K562 (cell line): ENCODE measurements at regions not wholly inside any gene's neighbourhood (a gene's known extent, or its start where the extent isn't known, plus 50 kb on each side); places are given as distances from the start of the nearest gene placed in this dataset.

Source experiments
- ATAC-seq: fragments of 200-7000 bp; cut with Tn5 transposase; 3 replicates; pipeline ENCODE4 v1.9.1; 2020; ENCODE audit warnings: moderate library complexity
- BruUV-seq: library from RNA; stranded (reverse); fragments of 400-500 nt; replicated peaks from 2 replicates; lab custom pipeline; 2021; lab: Mats Ljungman, UMichigan
- CTCF ChIA-PET: fragments of 300-600 bp; formaldehyde crosslinking; extraction: SDS; loops from one replicate; lab custom pipeline; 2021; ENCODE audit warnings: low intra/inter-chr PET ratio; lab: Yijun Ruan, JAX
- POLR2A ChIA-PET: fragments of 300-600, 350-650 bp; sonication (Branson Sonifier 250); formaldehyde crosslinking; extraction: SDS; loops from one replicate; lab custom pipeline; 2021; ENCODE audit warnings: antibody characterized with exemption, inconsistent platforms; lab: Yijun Ruan, JAX
- DNase-seq, 4 experiments: peaks; one replicate each; pipeline versions ENCODE4 v3.0.0 to v3.0.0-alpha.2; 2011 to 2018; ENCODE audit warnings: low spot score in 3 of 4, mixed read lengths in 3 of 4; ENCODE audit errors: extremely low read depth in 1 of 4
- FAIRE-seq: peaks from 2 replicates; lab custom pipeline; 2011; peaks lifted over from hg19 to GRCh38; lab: Jason Lieb, UNC
- H2AFZ ChIP-seq: 2 replicates; pipeline ENCODE4 v1.6.0; 2011; ENCODE audit warnings: low read depth, low read length, control low read depth, inconsistent platforms
- H3K27ac ChIP-seq: fragments of 200-600 bp; 3 replicates; pipeline ENCODE4 v1.8.0; 2011; ENCODE audit warnings: low read depth, mild to moderate bottlenecking, control low read depth, inconsistent platforms, low read length, moderate library complexity, mixed read lengths; ENCODE audit errors: extremely low read depth
- H3K27me3 ChIP-seq, 2 experiments: fragments of 300-600 bp in 1 of 2; 2 replicates in 1 of 2; 3 replicates in 1 of 2; pipeline versions ENCODE4 v1.6.0 to v1.8.0; 2011; ENCODE audit warnings: inconsistent platforms in 2 of 2, low read length in 2 of 2, mild to moderate bottlenecking in 1 of 2, mixed read lengths in 1 of 2, moderate library complexity in 1 of 2; ENCODE audit not compliant: control insufficient read depth in 2 of 2, insufficient read depth in 2 of 2
- H3K36me3 ChIP-seq: fragments of 300-600 bp; 3 replicates; pipeline ENCODE4 v1.8.0; 2011; ENCODE audit warnings: mild to moderate bottlenecking, low read length, inconsistent platforms; ENCODE audit not compliant: control insufficient read depth, insufficient read depth
- H3K4me1 ChIP-seq, 2 experiments: fragments of 200-600 bp in 1 of 2; replicated peaks in 1 of 2; 2 replicates in 1 of 2; 3 replicates in 1 of 2; pipeline versions ENCODE4 v1.5.1 to v1.8.0; 2011; ENCODE audit warnings: inconsistent platforms in 2 of 2, low read length in 2 of 2, mild to moderate bottlenecking in 1 of 2, mixed read lengths in 1 of 2, moderate library complexity in 1 of 2; ENCODE audit not compliant: control insufficient read depth in 2 of 2, insufficient read depth in 2 of 2
- H3K4me2 ChIP-seq: 2 replicates; pipeline ENCODE4 v1.6.1; 2011; ENCODE audit warnings: low read length, control low read depth, inconsistent platforms, mixed read lengths; ENCODE audit not compliant: insufficient read depth
- H3K4me3 ChIP-seq: fragments of 200-600 bp; sonication (generic), shearing (Covaris generic); 2 replicates; pipeline ENCODE4 v1.5.1; 2016; ENCODE audit warnings: control low read depth, inconsistent platforms
- H3K79me2 ChIP-seq: fragments of 200-600 bp; 3 replicates; pipeline ENCODE4 v1.8.0; 2011; ENCODE audit warnings: low read length, inconsistent platforms; ENCODE audit not compliant: control insufficient read depth, insufficient read depth
- H3K9ac ChIP-seq, 2 experiments: 2 replicates each; pipeline versions ENCODE4 v1.6.0 to v1.6.1; 2011; ENCODE audit warnings: low read depth in 2 of 2, low read length in 2 of 2, control low read depth in 1 of 2, inconsistent platforms in 1 of 2, mild to moderate bottlenecking in 1 of 2, mixed read lengths in 1 of 2; ENCODE audit not compliant: insufficient read depth in 1 of 2
- H3K9me1 ChIP-seq: one replicate; pipeline ENCODE4 v1.6.0; 2011; ENCODE audit warnings: inconsistent platforms, mild to moderate bottlenecking, low read length, moderate library complexity; ENCODE audit not compliant: control insufficient read depth, insufficient read depth
- H3K9me3 ChIP-seq: replicated peaks from 2 replicates; pipeline ENCODE4 v1.5.1; 2011; ENCODE audit warnings: low read depth, low read length, inconsistent platforms; ENCODE audit not compliant: control insufficient read depth, insufficient read depth
- H4K20me1 ChIP-seq: replicated peaks from 2 replicates; pipeline ENCODE4 v1.6.1; 2011; ENCODE audit warnings: low read length, inconsistent platforms, mixed read lengths; ENCODE audit not compliant: control insufficient read depth, insufficient read depth
- CCNT2 ChIP-seq: IDR thresholded peaks from 2 replicates; pipeline ENCODE4 v1.6.1; 2011; ENCODE audit warnings: borderline replicate concordance, low read depth, mild to moderate bottlenecking, moderate library complexity, mixed read lengths, low read length; ENCODE audit not compliant: insufficient read length; ENCODE audit errors: extremely low read depth
- POU5F1 ChIP-seq: fragments of 150-350 bp; IDR thresholded peaks from 2 replicates; pipeline ENCODE4 v1.6.1; 2014; ENCODE audit warnings: borderline replicate concordance, low read length, low read depth, mild to moderate bottlenecking; ENCODE audit not compliant: partially characterized antibody
- RHOXF2B ChIP-seq: fragments of 250-450 bp; sonication (Bioruptor Pico); conservative IDR thresholded peaks from 2 replicates; pipeline ENCODE4 v1.5.1; 2021
- whole genome bisulfite sequencing: fragments of 100-300 bp; shearing (Covaris generic); methylation state at CpG from one replicate; pipeline ENCODE4 v1.1.6; 2016; ENCODE audit warnings: low coverage, mixed read lengths; ENCODE audit not compliant: insufficient coverage; ENCODE audit errors: missing lambda C conversion rate; 5-methylcytosine and 5-hydroxymethylcytosine counted together
- in situ Hi-C: fragments of 300-500 bp; cut with MboI; formaldehyde crosslinking; loops from 4 replicates; pipeline ENCODE4 v1.15.0; 2018; ENCODE audit warnings: inconsistent platforms, mixed read lengths
- intact Hi-C: fragments of 100-400 bp; cut with micrococcal nuclease; formaldehyde crosslinking; loops from 2 replicates; pipeline ENCODE4 v1.14.2; 2022
- TF ChIP-seq, protein P1 (sequence below): fragments of 450-650 bp; IDR thresholded peaks from 2 replicates; pipeline ENCODE4 v1.6.1; 2018; ENCODE audit not compliant: partially characterized antibody

DNA sequence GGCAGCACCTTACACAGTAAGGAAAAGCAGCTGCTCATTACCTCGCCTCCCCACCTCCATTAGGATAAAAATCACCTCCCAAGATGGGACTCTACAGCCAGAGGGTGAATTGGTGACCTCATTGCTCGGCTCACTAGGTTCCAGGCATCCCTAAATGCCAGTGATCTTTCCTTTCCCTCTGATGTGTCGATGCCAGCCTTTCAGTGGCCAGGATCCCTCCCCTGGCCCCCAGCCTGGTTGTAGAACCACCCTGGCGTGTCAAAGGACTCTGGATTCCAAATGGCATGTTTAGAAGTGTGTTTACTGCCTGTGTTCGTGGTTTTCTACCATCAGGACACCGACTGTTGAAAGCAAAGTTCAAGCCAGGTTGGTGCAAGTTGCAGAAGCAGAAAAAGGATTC, 72.1 kb upstream of the LYRM9 start:
- Histone ChIP-seq H3K4me2 (no peak overlapping the region), H3K4me1 (peaks cover 25 to 33% of the 10 kb centered on the region in 2 experiments), H3K9me1 (no peaks in the 10 kb centered on the region), H3K9ac (no peak overlapping the region; a peak in 1 of 4 replicates), H3K4me3 (no peak overlapping the region), H2AFZ (peak overlapping the region; percentile 37), H3K27me3 (no peaks in the 10 kb centered on the region), H3K79me2 (no peaks in the 10 kb centered on the region), H3K27ac (no peak overlapping the region), H3K9me3 (no peaks in the 10 kb centered on the region), H4K20me1 (no peaks in the 10 kb centered on the region), H3K36me3 (no peaks in the 10 kb centered on the region)
- ATAC-seq (no peak), FAIRE-seq (no peak), DNase-seq (no peak)
- WGBS = 63% methylated on average over 6 of the region's 6 CpGs
- in situ Hi-C loops = no loop called here
- ChIA-PET CTCF (no interaction called here), POLR2A (interaction anchor here (0.9 to 1.4 kb wide), 2 partner anchors 14 to 19 kb away, joined by 3 read pairs; no protein-coding TSS in a partner anchor)
- TF ChIP-seq CCNT2 (no peak), RHOXF2B (CRISPR knock-in tag) (no peak), POU5F1 (no peak)
- TF ChIP-seq, protein P1, sequence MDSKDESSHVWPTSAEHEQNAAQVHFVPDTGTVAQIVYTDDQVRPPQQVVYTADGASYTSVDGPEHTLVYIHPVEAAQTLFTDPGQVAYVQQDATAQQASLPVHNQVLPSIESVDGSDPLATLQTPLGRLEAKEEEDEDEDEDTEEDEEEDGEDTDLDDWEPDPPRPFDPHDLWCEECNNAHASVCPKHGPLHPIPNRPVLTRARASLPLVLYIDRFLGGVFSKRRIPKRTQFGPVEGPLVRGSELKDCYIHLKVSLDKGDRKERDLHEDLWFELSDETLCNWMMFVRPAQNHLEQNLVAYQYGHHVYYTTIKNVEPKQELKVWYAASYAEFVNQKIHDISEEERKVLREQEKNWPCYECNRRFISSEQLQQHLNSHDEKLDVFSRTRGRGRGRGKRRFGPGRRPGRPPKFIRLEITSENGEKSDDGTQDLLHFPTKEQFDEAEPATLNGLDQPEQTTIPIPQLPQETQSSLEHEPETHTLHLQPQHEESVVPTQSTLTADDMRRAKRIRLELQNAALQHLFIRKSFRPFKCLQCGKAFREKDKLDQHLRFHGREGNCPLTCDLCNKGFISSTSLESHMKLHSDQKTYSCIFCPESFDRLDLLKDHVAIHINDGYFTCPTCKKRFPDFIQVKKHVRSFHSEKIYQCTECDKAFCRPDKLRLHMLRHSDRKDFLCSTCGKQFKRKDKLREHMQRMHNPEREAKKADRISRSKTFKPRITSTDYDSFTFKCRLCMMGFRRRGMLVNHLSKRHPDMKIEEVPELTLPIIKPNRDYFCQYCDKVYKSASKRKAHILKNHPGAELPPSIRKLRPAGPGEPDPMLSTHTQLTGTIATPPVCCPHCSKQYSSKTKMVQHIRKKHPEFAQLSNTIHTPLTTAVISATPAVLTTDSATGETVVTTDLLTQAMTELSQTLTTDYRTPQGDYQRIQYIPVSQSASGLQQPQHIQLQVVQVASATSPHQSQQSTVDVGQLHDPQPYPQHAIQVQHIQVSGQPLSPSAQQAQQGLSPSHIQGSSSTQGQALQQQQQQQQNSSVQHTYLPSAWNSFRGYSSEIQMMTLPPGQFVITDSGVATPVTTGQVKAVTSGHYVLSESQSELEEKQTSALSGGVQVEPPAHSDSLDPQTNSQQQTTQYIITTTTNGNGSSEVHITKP = no peak
- BruUV-seq = no TSS peak
- intact Hi-C loops = loop anchor here (5.0 kb wide), 1 partner anchor 58 kb away; no protein-coding TSS in a partner anchor
